ENCODE measurements at regions not wholly inside any gene's neighbourhood (a gene's known extent, or its start where the extent isn't known, plus 50 kb on each side); places are given as distances from the start of the nearest gene placed in this dataset.

GRCh38 chr5:119808024-119808423 lies 178.7 kb downstream of the FAM170A start:
- no peaks in the 10 kb centered on the region for H3K27me3 ChIP-seq (ENCODE audit: control insufficient read depth, insufficient read depth, low read length)
- no peak overlapping the region for H3K4me3 ChIP-seq (ENCODE audit: low read depth, low read length)
- DNase-seq (ENCODE audit: low read depth) = no peak
- TF ChIP-seq, protein P1, sequence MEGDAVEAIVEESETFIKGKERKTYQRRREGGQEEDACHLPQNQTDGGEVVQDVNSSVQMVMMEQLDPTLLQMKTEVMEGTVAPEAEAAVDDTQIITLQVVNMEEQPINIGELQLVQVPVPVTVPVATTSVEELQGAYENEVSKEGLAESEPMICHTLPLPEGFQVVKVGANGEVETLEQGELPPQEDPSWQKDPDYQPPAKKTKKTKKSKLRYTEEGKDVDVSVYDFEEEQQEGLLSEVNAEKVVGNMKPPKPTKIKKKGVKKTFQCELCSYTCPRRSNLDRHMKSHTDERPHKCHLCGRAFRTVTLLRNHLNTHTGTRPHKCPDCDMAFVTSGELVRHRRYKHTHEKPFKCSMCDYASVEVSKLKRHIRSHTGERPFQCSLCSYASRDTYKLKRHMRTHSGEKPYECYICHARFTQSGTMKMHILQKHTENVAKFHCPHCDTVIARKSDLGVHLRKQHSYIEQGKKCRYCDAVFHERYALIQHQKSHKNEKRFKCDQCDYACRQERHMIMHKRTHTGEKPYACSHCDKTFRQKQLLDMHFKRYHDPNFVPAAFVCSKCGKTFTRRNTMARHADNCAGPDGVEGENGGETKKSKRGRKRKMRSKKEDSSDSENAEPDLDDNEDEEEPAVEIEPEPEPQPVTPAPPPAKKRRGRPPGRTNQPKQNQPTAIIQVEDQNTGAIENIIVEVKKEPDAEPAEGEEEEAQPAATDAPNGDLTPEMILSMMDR (IDR thresholded peaks at IDR 0.05; ENCODE audit: insufficient read depth, low read length, poor library complexity, severe bottlenecking) = no peak
- no peaks in the 10 kb centered on the region for H3K36me3 ChIP-seq (ENCODE audit: control insufficient read depth, insufficient read depth, low read length)

GRCh38 chr5:119808474-119808873 lies 179.1 kb downstream of the FAM170A start:
- H3K27me3 ChIP-seq (ENCODE audit: control insufficient read depth, insufficient read depth, low read length) = no peaks in the 10 kb centered on the region
- DNase-seq (ENCODE audit: low read depth) = no peak
- TF ChIP-seq, protein P1 (IDR thresholded peaks at IDR 0.05; ENCODE audit: insufficient read depth, low read length, poor library complexity, severe bottlenecking) = no peak
- no peaks in the 10 kb centered on the region for H3K36me3 ChIP-seq (ENCODE audit: control insufficient read depth, insufficient read depth, low read length)
- no peak overlapping the region for H3K4me3 ChIP-seq (ENCODE audit: low read depth, low read length)

- H3K4me3 ChIP-seq (ENCODE audit: low read depth, low read length) = no peak overlapping the region
- TF ChIP-seq, protein P1 (IDR thresholded peaks at IDR 0.05; ENCODE audit: insufficient read depth, low read length, poor library complexity, severe bottlenecking) = no peak
- H3K27me3 ChIP-seq (ENCODE audit: control insufficient read depth, insufficient read depth, low read length) = no peaks in the 10 kb centered on the region
- DNase-seq (ENCODE audit: low read depth) = no peak
- no peaks in the 10 kb centered on the region for H3K36me3 ChIP-seq (ENCODE audit: control insufficient read depth, insufficient read depth, low read length)
These were observed 180.9 kb downstream of the FAM170A start for GRCh38 chr5:119810217-119810616.

- no peaks in the 10 kb centered on the region for H3K36me3 ChIP-seq (ENCODE audit: control insufficient read depth, insufficient read depth, low read length)
- H3K27me3 ChIP-seq (ENCODE audit: control insufficient read depth, insufficient read depth, low read length) = no peaks in the 10 kb centered on the region
- DNase-seq (ENCODE audit: low read depth) = no peak
- no peak overlapping the region for H3K4me3 ChIP-seq (ENCODE audit: low read depth, low read length)
- TF ChIP-seq, protein P1 (IDR thresholded peaks at IDR 0.05; ENCODE audit: insufficient read depth, low read length, poor library complexity, severe bottlenecking) = no peak
These were observed 182.1 kb downstream of the FAM170A start for GRCh38 chr5:119811458-119811857.

DNA sequence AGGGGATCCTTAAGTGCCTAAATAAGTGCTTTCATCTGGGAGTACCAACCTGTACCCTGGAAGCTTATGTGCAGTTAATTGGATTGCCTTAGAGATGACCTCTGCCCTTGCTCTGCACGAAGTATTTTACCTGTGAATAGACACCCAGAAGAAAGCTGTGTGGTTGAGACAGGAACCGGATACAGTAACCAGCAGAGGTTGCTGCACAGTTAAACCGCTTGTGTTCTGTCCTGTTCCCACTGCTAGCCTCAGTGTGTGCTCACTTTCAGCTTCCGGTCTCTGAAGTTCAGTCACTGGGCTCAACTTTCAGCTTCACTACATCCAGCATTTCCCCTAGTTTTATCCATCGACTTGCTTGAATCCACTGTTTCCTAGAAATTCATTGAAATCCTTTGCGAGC lies 185.3 kb downstream of the FAM170A start:
- H3K36me3 ChIP-seq (ENCODE audit: control insufficient read depth, insufficient read depth, low read length) = no peaks in the 10 kb centered on the region
- no peak overlapping the region for H3K4me3 ChIP-seq (ENCODE audit: low read depth, low read length)
- TF ChIP-seq, protein P1 (IDR thresholded peaks at IDR 0.05; ENCODE audit: insufficient read depth, low read length, poor library complexity, severe bottlenecking) = no peak
- H3K27me3 ChIP-seq (ENCODE audit: control insufficient read depth, insufficient read depth, low read length) = no peaks in the 10 kb centered on the region
- DNase-seq (ENCODE audit: low read depth) = no peak

DNA sequence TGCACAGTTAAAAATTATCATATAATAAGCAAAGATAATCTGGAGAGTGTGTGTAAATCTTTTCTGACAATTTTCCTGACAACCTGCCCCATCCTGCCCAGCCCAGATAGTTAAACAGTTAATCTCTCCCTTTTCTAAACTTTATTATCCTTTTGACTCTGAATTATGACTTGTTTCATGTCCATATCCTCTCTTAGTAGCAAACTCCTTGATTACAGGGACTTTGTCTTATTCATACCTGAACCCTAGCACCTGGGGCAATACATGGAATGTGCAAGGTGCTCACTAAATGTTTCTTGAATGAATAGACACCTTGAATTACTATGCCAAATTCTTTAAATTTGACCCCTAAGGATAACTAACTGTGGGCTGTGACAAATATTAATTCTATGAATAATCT lies 186.7 kb downstream of the FAM170A start:
- H3K27me3 ChIP-seq (ENCODE audit: control insufficient read depth, insufficient read depth, low read length) = no peaks in the 10 kb centered on the region
- no peak overlapping the region for H3K4me3 ChIP-seq (ENCODE audit: low read depth, low read length)
- DNase-seq (ENCODE audit: low read depth) = no peak

More for the DNA sequence above, 186.7 kb downstream of the FAM170A start:
- no peaks in the 10 kb centered on the region for H3K36me3 ChIP-seq (ENCODE audit: control insufficient read depth, insufficient read depth, low read length)
- TF ChIP-seq, protein P1 (IDR thresholded peaks at IDR 0.05; ENCODE audit: insufficient read depth, low read length, poor library complexity, severe bottlenecking) = no peak

Data from kidney epithelial cell (primary cell).